Liver (tissue), 7 donors: ENCODE measurements at regions not wholly inside any gene's neighbourhood (a gene's known extent, or its start where the extent isn't known, plus 50 kb on each side); places are given as distances from the start of the nearest gene placed in this dataset.
"Not testable (repeated sequence)": the region's sequence is repeated elsewhere in the genome, so short reads cannot be mapped to it uniquely, and the experiment has no call there.

Experiments used
- DNase-seq: peaks from one replicate; pipeline ENCODE4 v3.0.0-alpha.2; 2017; ENCODE audit warnings: low spot score
- H3K27ac ChIP-seq, 2 donors: one replicate each; pipeline ENCODE4 v1.7.0; 2013; ENCODE audit warnings: inconsistent platforms in 2 of 2, low read length in 2 of 2, control low read depth in 1 of 2, low read depth in 1 of 2, mild to moderate bottlenecking in 1 of 2
- H3K27me3 ChIP-seq, 4 donors: one replicate each; pipeline versions ENCODE4 v1.6.1 to v1.7.0; 2013; ENCODE audit warnings: low read length in 3 of 4, inconsistent platforms in 1 of 4, mild to moderate bottlenecking in 1 of 4, moderate library complexity in 1 of 4; ENCODE audit not compliant: control insufficient read depth in 4 of 4, insufficient read depth in 4 of 4
- H3K36me3 ChIP-seq, 4 donors: one replicate each; pipeline versions ENCODE4 v1.6.1 to v1.7.0; 2013; ENCODE audit warnings: low read length in 3 of 4, mild to moderate bottlenecking in 3 of 4, low read depth in 1 of 4, moderate library complexity in 1 of 4; ENCODE audit not compliant: control insufficient read depth in 4 of 4, insufficient read depth in 3 of 4
- H3K4me1 ChIP-seq, 4 donors: one replicate each; pipeline versions ENCODE4 v1.6.1 to v1.7.0; 2013; ENCODE audit warnings: low read length in 3 of 4, mild to moderate bottlenecking in 3 of 4, moderate library complexity in 1 of 4; ENCODE audit not compliant: control insufficient read depth in 4 of 4, insufficient read depth in 4 of 4
- H3K4me3 ChIP-seq, 3 donors: one replicate each; pipeline versions ENCODE4 v1.6.1 to v1.7.0; 2013; ENCODE audit warnings: low read length in 3 of 3, control low read depth in 1 of 3, low read depth in 1 of 3, mild to moderate bottlenecking in 1 of 3
- H3K9ac ChIP-seq, 2 donors: one replicate each; pipeline ENCODE4 v1.7.0; 2013; ENCODE audit warnings: low read length in 2 of 2, mild to moderate bottlenecking in 2 of 2, moderate library complexity in 2 of 2, control low read depth in 1 of 2, low read depth in 1 of 2
- H3K9me3 ChIP-seq, 4 donors: one replicate each; pipeline versions ENCODE4 v1.6.1 to v1.7.0; 2013; ENCODE audit warnings: low read length in 3 of 4; ENCODE audit not compliant: control insufficient read depth in 4 of 4
- EGR1 ChIP-seq, 2 donors: IDR thresholded peaks; 2 replicates each; pipeline ENCODE4 v1.6.1; 2016 to 2018; ENCODE audit warnings: antibody characterized with exemption in 2 of 2, low read depth in 2 of 2
- GABPA ChIP-seq, 2 donors: IDR thresholded peaks in 1 of 2; conservative IDR thresholded peaks in 1 of 2; 2 replicates each; pipeline ENCODE4 v1.6.1; 2016; ENCODE audit warnings: antibody characterized with exemption in 2 of 2, mild to moderate bottlenecking in 1 of 2, moderate library complexity in 1 of 2
- HNF4A ChIP-seq, 2 donors: conservative IDR thresholded peaks; 2 replicates each; pipeline ENCODE4 v1.6.1; 2016; ENCODE audit warnings: antibody characterized with exemption in 2 of 2, mild to moderate bottlenecking in 2 of 2
- HNF4G ChIP-seq: IDR thresholded peaks from 2 replicates; pipeline ENCODE4 v1.6.1; 2016; ENCODE audit warnings: antibody characterized with exemption
- JUND ChIP-seq, 2 donors: IDR thresholded peaks; 2 replicates each; pipeline ENCODE4 v1.6.1; 2016; ENCODE audit warnings: antibody characterized with exemption in 2 of 2
- MAX ChIP-seq: IDR thresholded peaks from 2 replicates; pipeline ENCODE4 v1.6.1; 2016; ENCODE audit warnings: antibody characterized with exemption
- NR2F2 ChIP-seq: IDR thresholded peaks from 2 replicates; pipeline ENCODE4 v1.6.1; 2016; ENCODE audit warnings: antibody characterized with exemption
- REST ChIP-seq: IDR thresholded peaks from 2 replicates; pipeline ENCODE4 v1.6.1; 2016; ENCODE audit warnings: antibody characterized with exemption, mild to moderate bottlenecking
- RXRA ChIP-seq, 2 donors: IDR thresholded peaks; 2 replicates each; pipeline ENCODE4 v1.6.1; 2017 to 2018; ENCODE audit warnings: antibody characterized with exemption in 2 of 2, mild to moderate bottlenecking in 1 of 2
- SP1 ChIP-seq: IDR thresholded peaks from 2 replicates; pipeline ENCODE4 v1.6.1; 2018; ENCODE audit warnings: antibody characterized with exemption, mild to moderate bottlenecking
- YY1 ChIP-seq: IDR thresholded peaks from 2 replicates; pipeline ENCODE4 v1.6.1; 2016; ENCODE audit warnings: antibody characterized with exemption, mild to moderate bottlenecking
- WGBS: extraction: QIAGEN DNeasy Blood & Tissue Kit; methylation state at CpG from one replicate; pipeline ENCODE4 v1.1.7; 2013; 5-methylcytosine and 5-hydroxymethylcytosine counted together
- TF ChIP-seq, protein P1 (sequence below): IDR thresholded peaks from 2 replicates; pipeline ENCODE4 v1.6.1; 2016; ENCODE audit warnings: antibody characterized with exemption
- donor health status: healthy.
- donor health status: healthy.
- donor health status: healthy.
- donor health status: healthy.

DNA sequence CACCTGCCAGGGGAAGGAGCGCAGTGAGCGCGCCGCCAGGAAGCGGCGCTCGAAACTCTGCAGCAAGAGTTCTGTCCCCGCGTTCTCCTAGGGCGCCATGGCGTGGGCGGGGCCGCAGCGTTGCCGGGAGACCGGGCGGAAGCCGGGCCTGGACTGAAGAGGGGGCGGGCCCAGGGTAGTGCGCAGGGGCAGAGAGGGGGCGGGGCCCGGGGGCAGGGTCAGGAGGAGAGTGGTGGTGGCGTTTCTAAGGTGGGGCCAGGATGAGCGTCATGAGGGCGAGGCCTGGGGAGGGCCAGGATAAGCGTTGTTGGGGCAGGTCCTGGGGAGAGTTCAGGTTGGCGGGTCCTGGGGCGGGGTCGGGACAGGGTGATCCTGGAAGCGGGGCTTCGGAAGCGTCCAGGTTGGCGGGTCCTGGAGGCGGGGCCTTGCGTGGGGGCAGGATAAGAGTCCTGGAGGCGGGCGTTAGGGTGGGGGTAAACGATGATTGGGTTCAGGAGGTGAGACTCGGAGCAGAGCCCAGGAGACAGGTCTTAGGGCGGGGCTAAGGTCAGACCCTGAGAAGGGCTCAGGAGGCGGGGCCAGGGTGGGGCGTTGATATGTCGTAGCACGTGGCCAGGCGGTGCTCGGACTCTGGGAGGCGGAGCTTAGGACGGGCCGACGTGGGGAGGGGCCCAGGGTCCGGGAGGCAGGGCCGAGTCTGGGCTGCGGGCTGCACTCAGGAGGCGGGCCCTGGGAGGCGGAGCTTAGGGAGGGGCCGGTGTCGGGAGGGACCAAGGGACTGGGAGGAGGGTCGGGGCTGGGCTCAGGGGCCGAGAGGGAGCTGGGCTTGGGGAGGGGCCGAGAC, 189.4 kb downstream of the ADRA2C start:
- peak in 1 of 2 donors; percentile 58 for TF ChIP-seq GABPA (IDR thresholded peaks at IDR 0.05 in 1 of 2, conservative IDR thresholded peaks at IDR 0.05 in 1 of 2)
- peak in 1 of 2 donors; percentile 35 for TF ChIP-seq JUND (IDR thresholded peaks at IDR 0.05)
- TF ChIP-seq REST, result peak; percentile 49
- TF ChIP-seq SP1, result peak; percentile 93
- peak; percentile 91 for TF ChIP-seq NR2F2
- TF ChIP-seq HNF4A (conservative IDR thresholded peaks at IDR 0.05), result peak; percentile 61 to 63
- TF ChIP-seq EGR1 (IDR thresholded peaks at IDR 0.05; ENCODE audit: low read depth in 2 of 2), result peak; percentile 69 to 70
- TF ChIP-seq, protein P1, sequence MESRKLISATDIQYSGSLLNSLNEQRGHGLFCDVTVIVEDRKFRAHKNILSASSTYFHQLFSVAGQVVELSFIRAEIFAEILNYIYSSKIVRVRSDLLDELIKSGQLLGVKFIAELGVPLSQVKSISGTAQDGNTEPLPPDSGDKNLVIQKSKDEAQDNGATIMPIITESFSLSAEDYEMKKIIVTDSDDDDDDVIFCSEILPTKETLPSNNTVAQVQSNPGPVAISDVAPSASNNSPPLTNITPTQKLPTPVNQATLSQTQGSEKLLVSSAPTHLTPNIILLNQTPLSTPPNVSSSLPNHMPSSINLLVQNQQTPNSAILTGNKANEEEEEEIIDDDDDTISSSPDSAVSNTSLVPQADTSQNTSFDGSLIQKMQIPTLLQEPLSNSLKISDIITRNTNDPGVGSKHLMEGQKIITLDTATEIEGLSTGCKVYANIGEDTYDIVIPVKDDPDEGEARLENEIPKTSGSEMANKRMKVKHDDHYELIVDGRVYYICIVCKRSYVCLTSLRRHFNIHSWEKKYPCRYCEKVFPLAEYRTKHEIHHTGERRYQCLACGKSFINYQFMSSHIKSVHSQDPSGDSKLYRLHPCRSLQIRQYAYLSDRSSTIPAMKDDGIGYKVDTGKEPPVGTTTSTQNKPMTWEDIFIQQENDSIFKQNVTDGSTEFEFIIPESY, result peak; percentile 47
- TF ChIP-seq YY1, result peak; percentile 80
- TF ChIP-seq MAX, result peak; percentile 23
- peak; percentile 69 to 72 for TF ChIP-seq RXRA (IDR thresholded peaks at IDR 0.05)
- TF ChIP-seq HNF4G, result peak; percentile 13
- under 1% methylated on average over 60 of the region's 60 CpGs for WGBS
- Histone ChIP-seq H3K27ac (peak overlapping the region; percentile 79 to 86), H3K9ac (peak overlapping the region in 1 of 2 donors; percentile 54), H3K4me3 (peak overlapping the region; percentile 53 to 75 (median 68))
- not testable (repeated sequence) for H3K36me3 ChIP-seq, H3K9me3 ChIP-seq, H3K4me1 ChIP-seq, H3K27me3 ChIP-seq
- peak; percentile 97 for DNase-seq

- peak overlapping the region in 1 of 2 donors; percentile 79 for H3K27ac ChIP-seq
- H3K36me3 ChIP-seq, H3K9me3 ChIP-seq, H3K4me1 ChIP-seq, H3K9ac ChIP-seq, DNase-seq, H3K27me3 ChIP-seq: not testable (repeated sequence)
- peak overlapping the region in 2 of 3 donors; percentile 30 to 45 for H3K4me3 ChIP-seq
- 6% methylated on average over 38 of the region's 38 CpGs for WGBS
These were observed 190.1 kb downstream of the ADRA2C start for GRCh38 chr4:3956165-3956867.

DNA sequence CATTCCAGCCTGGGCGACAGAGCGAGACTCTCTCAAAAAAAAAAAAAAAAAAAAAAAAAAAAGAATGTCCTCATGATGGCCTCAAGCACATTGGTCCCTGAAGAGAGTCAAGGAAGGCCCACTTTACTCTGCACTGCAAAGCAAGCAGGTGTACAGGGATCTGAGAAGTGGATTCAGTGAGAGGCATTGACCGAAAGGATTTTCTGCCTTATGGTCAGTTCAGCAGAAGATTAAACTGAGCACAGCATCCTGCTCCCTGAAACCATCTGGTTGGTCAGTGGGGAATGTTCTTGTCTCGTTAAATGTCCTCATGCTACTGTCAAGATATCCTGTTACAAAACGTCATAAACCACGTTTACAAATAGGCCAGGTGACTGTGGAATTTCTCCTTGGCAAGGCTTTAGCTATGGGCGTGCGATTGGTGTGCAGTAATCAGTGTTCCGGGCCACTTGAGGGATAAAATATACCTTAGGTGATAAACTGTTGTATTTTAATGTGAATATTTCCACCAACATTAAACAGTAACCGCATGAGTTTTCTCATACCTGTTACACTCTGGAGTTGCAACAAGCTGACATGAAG, 195.0 kb downstream of the ADRA2C start:
- not testable (repeated sequence) for H3K27me3 ChIP-seq, H3K4me3 ChIP-seq, H3K4me1 ChIP-seq, H3K36me3 ChIP-seq, H3K27ac ChIP-seq, H3K9me3 ChIP-seq, H3K9ac ChIP-seq, DNase-seq
- 82% methylated on average over 10 of the region's 10 CpGs for WGBS

DNA sequence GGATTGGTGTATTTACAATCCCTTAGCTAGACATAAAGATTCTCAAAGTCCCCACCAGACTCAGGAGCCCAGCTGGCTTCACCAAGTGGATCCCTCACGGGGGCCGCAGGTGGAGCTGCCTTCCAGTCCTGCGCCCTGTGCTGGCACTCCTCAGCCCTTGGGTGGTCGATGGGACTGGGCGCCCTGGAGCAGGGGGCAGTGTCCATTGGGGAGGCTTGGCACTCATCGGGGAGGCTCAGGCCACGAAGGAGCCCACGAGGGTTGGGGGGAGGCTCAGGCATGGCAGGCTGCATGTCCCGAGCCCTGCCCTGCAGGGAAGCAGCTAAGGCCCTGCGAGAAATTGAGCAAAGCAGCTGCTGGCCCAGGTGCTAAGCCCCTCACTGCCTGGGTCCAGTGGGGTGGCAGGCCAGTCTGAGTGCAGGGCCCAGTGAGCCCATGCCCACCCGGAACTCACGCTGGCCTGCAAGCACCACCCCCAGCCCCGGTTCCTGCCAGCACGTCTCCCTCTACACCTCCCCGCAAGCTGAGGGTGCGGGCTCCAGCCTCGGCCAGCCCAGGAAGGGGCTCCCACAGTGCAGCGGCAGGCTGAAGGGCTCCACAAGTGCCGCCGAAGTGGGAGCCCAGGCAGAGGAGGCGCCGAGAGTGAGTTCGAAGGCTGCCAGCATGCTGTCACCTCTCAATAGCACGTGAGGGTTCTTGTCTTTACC, 198.5 kb downstream of the ADRA2C start:
- not testable (repeated sequence) for H3K4me1 ChIP-seq, H3K9me3 ChIP-seq, DNase-seq, H3K27me3 ChIP-seq, H3K9ac ChIP-seq, H3K4me3 ChIP-seq, H3K36me3 ChIP-seq, H3K27ac ChIP-seq
- 90% methylated on average over 24 of the region's 24 CpGs for WGBS
